Skeletal muscle tissue (tissue), 3 donors: ENCODE measurements at regions not wholly inside any gene's neighbourhood (a gene's known extent, or its start where the extent isn't known, plus 50 kb on each side); places are given as distances from the start of the nearest gene placed in this dataset.

ENCODE experiments used
- H3K27ac ChIP-seq: one replicate; pipeline ENCODE4 v1.7.0; 2013; ENCODE audit warnings: mild to moderate bottlenecking, low read depth, low read length, inconsistent platforms
- H3K27me3 ChIP-seq, 3 donors: one replicate each; pipeline ENCODE4 v1.7.0; 2013; ENCODE audit warnings: low read length in 3 of 3; ENCODE audit not compliant: control insufficient read depth in 3 of 3, insufficient read depth in 3 of 3
- H3K36me3 ChIP-seq, 3 donors: one replicate each; pipeline ENCODE4 v1.7.0; 2013; ENCODE audit warnings: low read length in 3 of 3; ENCODE audit not compliant: control insufficient read depth in 3 of 3, insufficient read depth in 3 of 3
- H3K4me1 ChIP-seq, 3 donors: one replicate each; pipeline ENCODE4 v1.7.0; 2013; ENCODE audit warnings: low read length in 3 of 3, mild to moderate bottlenecking in 3 of 3; ENCODE audit not compliant: control insufficient read depth in 3 of 3, insufficient read depth in 3 of 3
- H3K4me3 ChIP-seq, 3 donors: one replicate each; pipeline ENCODE4 v1.7.0; 2013; ENCODE audit warnings: low read length in 3 of 3
- H3K9ac ChIP-seq, 3 donors: one replicate each; pipeline ENCODE4 v1.7.0; 2013; ENCODE audit warnings: low read length in 3 of 3, mild to moderate bottlenecking in 3 of 3, moderate library complexity in 2 of 3, low read depth in 1 of 3
- H3K9me3 ChIP-seq, 3 donors: one replicate each; pipeline ENCODE4 v1.7.0; 2013; ENCODE audit warnings: low read length in 3 of 3; ENCODE audit not compliant: control insufficient read depth in 3 of 3
- donor health status: Osteomylitis.

DNA sequence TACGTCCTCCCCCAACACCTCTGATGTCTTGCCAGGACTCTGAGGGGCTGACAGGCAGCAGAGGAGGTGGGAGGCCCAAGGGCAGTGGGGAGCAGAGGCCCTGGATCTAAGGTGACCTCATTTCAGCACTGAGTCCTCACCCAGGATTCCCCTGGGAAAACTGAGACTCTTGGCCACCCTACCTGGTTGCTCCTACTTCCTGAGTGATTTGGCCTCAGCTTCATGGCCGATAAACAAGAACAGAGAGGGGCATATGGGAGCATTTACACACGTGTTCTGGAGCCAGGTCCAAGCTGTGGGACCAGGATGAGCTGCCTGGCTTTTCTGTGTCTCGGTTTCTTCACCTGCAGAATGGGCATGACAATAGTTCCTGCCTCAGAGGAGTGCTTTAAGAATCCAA is 133.8 kb downstream of the ANKRD60 start:
- Histone ChIP-seq H3K27ac (no peak overlapping the region), H3K27me3 (peaks cover 0 to 5% (median 0%) of the 10 kb centered on the region in 3 donors), H3K9me3 (peaks cover 0 to 2% (median 0%) of the 10 kb centered on the region in 3 donors)

DNA sequence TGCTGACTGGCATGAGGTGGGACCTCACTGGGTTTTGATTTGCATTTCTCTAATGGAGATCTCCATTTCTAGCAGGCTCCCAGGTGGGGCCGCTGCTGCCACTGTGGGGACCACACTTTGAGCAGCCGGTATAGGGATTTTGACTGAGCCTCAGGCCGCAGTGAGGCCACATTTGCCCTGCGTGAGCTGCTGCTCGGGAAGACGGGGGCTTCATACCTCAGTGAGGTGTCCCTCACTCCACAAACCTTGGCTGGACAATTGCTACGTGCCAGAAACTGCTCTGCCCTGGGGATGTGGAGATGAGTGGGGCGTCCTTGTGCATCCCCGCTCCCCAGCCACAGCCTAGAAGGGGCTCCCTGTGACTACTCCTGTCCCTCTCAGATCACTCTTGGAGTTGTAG is 134.3 kb downstream of the ANKRD60 start:
- peaks cover 0 to 2% (median 0%) of the 10 kb centered on the region in 3 donors for H3K9me3 ChIP-seq
- no peak overlapping the region for H3K9ac ChIP-seq
- H3K27ac ChIP-seq = no peak overlapping the region
- H3K36me3 ChIP-seq = no peaks in the 10 kb centered on the region
- peaks cover 0 to 5% (median 0%) of the 10 kb centered on the region in 3 donors for H3K27me3 ChIP-seq
- no peaks in the 10 kb centered on the region for H3K4me1 ChIP-seq
- no peak overlapping the region for H3K4me3 ChIP-seq

More for the DNA sequence above, 133.8 kb downstream of the ANKRD60 start:
- H3K36me3 ChIP-seq = no peaks in the 10 kb centered on the region
- no peaks in the 10 kb centered on the region for H3K4me1 ChIP-seq
- H3K9ac ChIP-seq = no peak overlapping the region
- H3K4me3 ChIP-seq = no peak overlapping the region

DNA sequence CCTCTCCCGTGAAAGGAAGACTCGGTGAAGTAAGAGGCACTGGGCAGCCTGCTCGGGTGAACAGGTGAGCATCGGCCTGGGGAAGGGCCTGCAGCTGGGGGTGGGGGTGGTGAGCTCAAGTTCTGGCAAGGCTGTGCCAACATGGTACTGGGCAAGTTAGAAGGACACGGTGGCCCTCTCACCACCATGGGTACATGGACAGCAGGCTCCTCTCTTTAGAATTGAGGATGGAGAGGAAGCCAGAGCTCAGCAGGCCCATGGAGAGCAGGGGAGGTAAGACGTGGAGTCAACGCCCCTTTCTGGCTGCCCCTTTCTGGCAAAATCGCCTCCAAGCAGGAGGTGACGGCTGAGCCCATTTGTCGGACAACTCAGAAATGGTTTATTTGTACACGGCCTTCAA is 135.6 kb downstream of the ANKRD60 start:
- H3K4me1 ChIP-seq = no peaks in the 10 kb centered on the region
- H3K27me3 ChIP-seq = peaks cover 0 to 5% (median 0%) of the 10 kb centered on the region in 3 donors
- no peak overlapping the region for H3K4me3 ChIP-seq
- no peak overlapping the region for H3K9ac ChIP-seq
- peaks cover 0 to 2% (median 0%) of the 10 kb centered on the region in 3 donors for H3K9me3 ChIP-seq
- H3K36me3 ChIP-seq = no peaks in the 10 kb centered on the region
- H3K27ac ChIP-seq = no peak overlapping the region

DNA sequence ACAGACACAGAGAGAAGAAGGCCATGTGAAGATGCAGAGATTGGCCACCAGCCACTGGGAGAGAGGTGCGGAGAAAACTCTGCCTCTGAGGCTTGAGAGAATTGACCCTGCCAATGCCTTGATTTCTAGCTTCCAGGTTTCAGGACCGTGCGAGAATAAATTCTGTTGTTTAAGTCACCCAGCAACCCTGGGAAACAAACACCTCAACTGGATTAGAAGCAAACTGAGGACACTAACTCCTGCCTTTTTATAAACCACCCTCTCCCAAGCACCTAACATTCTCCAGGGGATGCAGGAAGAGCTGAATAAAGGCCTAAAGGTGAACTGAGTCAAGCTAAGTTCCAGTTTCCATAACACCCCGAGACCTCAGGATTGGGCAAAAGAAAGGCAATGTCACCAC is 136.1 kb downstream of the ANKRD60 start:
- Histone ChIP-seq H3K9me3 (peaks cover 0 to 2% (median 0%) of the 10 kb centered on the region in 3 donors), H3K36me3 (no peaks in the 10 kb centered on the region), H3K4me1 (no peaks in the 10 kb centered on the region), H3K27me3 (peaks cover 0 to 5% (median 0%) of the 10 kb centered on the region in 3 donors), H3K4me3 (no peak overlapping the region), H3K9ac (no peak overlapping the region), H3K27ac (no peak overlapping the region)

DNA sequence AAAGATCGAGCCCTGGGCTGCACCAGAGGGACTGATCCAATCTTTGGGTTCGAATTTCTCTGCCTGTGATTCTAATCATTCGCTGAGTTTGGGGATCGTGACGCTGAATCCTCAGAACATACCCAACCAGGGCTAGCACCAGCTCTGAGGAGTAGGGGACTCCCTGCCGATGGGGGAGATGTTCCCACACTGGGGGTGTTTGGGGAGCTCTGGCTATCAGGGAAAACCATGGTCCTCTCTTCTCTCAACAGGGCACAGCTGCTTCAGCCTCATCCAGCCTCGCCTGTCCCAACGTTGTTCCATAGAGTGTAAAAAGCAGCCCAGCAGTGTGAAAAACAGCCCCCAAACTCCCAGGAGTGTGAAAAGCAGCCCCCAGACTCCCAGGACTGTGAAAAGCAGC is 136.6 kb downstream of the ANKRD60 start:
- no peaks in the 10 kb centered on the region for H3K4me1 ChIP-seq

DNA sequence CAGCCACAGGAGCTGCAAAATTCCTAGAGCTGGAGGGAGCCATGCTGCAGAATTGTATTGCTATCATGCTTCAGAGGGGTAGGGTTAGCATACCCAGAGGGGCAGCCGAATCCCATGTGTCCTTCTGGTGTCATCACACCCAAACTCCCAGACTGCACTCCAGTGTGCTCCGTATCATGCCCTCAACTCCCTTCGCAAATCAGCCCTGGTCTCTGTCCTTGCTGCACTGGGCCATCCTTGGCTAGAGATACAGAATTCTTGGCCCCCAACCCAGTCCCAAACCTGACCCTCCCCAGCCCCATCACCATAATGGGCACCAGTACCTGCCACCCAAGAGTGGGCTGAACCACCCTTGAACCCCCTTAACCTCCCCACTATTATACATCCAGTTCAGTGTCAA is 138.3 kb downstream of the ANKRD60 start:
- H3K9me3 ChIP-seq = peaks cover 0 to 2% (median 0%) of the 10 kb centered on the region in 3 donors
- no peak overlapping the region for H3K27ac ChIP-seq
- no peaks in the 10 kb centered on the region for H3K36me3 ChIP-seq
- H3K9ac ChIP-seq = no peak overlapping the region
- H3K27me3 ChIP-seq = peaks cover 0 to 3% (median 0%) of the 10 kb centered on the region in 3 donors
- H3K4me1 ChIP-seq = no peaks in the 10 kb centered on the region
- H3K4me3 ChIP-seq = no peak overlapping the region

More for the DNA sequence above, 136.6 kb downstream of the ANKRD60 start:
- H3K27ac ChIP-seq = no peak overlapping the region
- H3K27me3 ChIP-seq = peaks cover 0 to 5% (median 0%) of the 10 kb centered on the region in 3 donors
- no peak overlapping the region for H3K9ac ChIP-seq
- H3K4me3 ChIP-seq = no peak overlapping the region
- no peaks in the 10 kb centered on the region for H3K36me3 ChIP-seq
- peaks cover 0 to 2% (median 0%) of the 10 kb centered on the region in 3 donors for H3K9me3 ChIP-seq

DNA sequence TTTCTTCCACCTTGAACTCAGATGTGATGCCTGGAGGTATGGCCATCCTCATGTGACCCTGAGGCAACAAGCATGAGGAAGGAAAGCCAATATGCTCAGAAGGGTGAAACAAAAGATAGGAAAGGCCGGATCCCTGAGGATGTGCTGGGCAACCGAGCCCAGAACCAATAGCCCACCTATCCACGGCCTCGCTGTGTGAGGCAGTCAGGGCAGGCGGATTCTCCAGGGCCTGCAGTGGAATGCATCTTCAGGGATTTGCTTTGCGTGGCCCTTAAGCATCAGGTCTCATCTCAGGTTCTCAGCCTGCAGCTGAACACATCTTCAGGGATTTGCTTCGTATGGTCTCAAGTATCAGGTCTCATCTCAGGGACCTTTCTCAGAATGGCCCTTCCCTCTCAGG is 139.8 kb downstream of the ANKRD60 start:
- no peak overlapping the region for H3K9ac ChIP-seq
- no peaks in the 10 kb centered on the region for H3K27me3 ChIP-seq
- peaks cover 0 to 2% (median 0%) of the 10 kb centered on the region in 3 donors for H3K9me3 ChIP-seq
- H3K27ac ChIP-seq = no peak overlapping the region
- H3K4me1 ChIP-seq = no peaks in the 10 kb centered on the region
- no peak overlapping the region for H3K4me3 ChIP-seq
- H3K36me3 ChIP-seq = no peaks in the 10 kb centered on the region

DNA sequence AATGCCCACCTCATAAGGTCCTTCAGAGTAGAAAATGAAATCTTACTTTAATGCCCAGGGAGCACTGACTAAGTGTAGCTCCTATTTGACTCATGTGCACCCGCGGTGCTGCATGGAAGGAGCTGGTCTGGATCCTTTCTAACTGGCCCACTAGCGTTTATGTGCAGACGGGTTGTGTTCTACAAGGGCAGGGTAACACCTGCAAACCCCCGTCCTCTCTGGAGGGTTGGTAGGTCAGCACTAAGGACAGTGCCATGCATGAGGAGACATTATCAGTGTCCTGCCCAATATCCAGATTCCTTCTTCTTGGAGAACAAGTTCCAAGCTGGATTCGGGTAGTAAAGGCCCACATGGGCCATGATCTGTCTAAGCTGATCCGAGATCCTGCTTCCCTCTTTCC is 140.3 kb downstream of the ANKRD60 start:
- H3K4me3 ChIP-seq = no peak overlapping the region
- no peak overlapping the region for H3K9ac ChIP-seq
- peaks cover 0 to 2% (median 0%) of the 10 kb centered on the region in 3 donors for H3K9me3 ChIP-seq
- no peaks in the 10 kb centered on the region for H3K4me1 ChIP-seq
- no peaks in the 10 kb centered on the region for H3K36me3 ChIP-seq
- no peaks in the 10 kb centered on the region for H3K27me3 ChIP-seq
- no peak overlapping the region for H3K27ac ChIP-seq

DNA sequence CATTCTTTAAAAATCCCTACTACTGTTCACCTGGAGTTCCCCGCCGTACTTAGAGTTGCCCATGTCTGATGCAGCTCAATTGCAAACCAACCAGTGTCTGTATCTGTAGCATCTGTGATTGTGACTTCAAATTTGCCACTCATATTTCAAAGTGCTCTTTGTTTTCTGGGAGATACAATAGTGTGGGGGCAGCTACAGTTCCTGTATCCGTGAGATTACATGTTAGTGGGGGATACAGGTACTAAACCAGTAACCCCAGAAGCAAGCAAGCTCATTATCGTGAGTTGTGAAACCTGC is 140.9 kb downstream of the ANKRD60 start:
- Histone ChIP-seq H3K36me3 (no peaks in the 10 kb centered on the region), H3K4me3 (no peak overlapping the region), H3K9me3 (peaks cover 0 to 2% (median 0%) of the 10 kb centered on the region in 3 donors), H3K4me1 (no peaks in the 10 kb centered on the region), H3K27me3 (no peaks in the 10 kb centered on the region), H3K9ac (no peak overlapping the region), H3K27ac (no peak overlapping the region)

DNA sequence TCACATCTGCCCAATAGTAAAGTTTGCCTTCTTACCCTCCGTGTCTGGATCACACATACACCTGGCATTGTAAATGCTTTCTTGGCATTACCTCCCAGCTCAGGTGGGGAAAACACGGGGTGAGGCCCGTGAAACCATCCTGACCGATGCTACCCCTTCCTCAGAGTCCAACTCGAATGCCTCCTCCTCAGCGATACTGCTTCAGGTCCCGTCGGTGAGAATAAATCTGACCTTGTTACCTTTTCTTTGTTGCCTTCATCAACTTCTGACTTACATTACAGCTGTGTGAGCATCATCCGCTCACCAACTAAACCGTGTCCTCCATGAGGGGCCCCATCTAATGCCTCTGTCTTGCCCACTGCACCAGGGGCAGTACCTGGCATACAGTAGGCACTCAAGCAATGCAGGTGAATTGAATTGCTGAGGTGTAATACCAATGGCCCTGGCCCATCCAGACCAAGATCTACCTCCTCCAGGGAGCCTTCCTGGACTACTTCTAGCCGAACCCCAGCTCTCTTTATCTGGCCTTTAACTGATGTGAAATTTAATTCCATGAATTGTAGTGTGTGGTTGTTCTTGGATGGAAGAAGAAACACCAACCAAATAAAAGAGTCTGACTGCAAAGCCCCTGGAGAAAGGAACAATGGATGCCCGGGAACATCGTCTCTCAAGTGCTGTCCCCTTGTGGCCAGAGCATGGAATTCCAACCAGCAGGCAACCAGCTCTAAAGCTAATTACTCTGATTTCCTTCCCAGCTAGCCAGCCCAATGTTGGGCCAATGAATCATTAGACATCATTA is 141.5 kb downstream of the ANKRD60 start:
- H3K9ac ChIP-seq = no peak overlapping the region
- no peak overlapping the region for H3K27ac ChIP-seq
- no peaks in the 10 kb centered on the region for H3K27me3 ChIP-seq
- H3K4me3 ChIP-seq = no peak overlapping the region
- H3K9me3 ChIP-seq = peaks cover 0 to 2% (median 0%) of the 10 kb centered on the region in 3 donors
- no peaks in the 10 kb centered on the region for H3K4me1 ChIP-seq
- H3K36me3 ChIP-seq = no peaks in the 10 kb centered on the region
